ENCODE measurements at regions not wholly inside any gene's neighbourhood (a gene's known extent, or its start where the extent isn't known, plus 50 kb on each side); places are given as distances from the start of the nearest gene placed in this dataset.

DNA sequence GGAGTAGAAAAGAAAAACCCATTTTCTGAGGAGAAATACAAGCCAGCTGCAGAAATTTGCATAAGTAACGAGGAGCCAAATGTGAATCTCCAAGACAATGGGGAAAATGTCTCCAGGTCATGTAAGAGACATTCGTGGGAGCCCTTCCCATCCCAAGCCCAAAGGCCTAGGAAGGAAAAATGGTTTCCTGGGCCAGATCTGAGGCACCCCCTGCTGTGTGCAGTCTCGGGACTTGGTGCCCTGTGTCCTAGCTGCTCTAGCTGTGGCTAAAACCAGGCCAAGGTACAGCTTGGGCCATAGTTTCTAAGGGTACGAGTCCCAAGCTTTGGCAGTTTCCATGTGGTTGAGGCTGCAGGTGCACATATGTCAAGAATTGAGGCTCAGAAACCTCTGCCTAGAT, 444.9 kb downstream of the PCDH20 start:
- no peaks in the 10 kb centered on the region for H3K4me1 ChIP-seq (replicated peaks in 1 of 2)
- H3K27ac ChIP-seq, result no peak overlapping the region
- ATAC-seq (replicated peaks in 6 of 8), result no peak
- no peak overlapping the region for H3K4me3 ChIP-seq
- WGBS, 10 experiments, result 0 to 86% (median 40%) methylated on average over 1 to 4 of the region's 4 CpGs; no CpG with 5 or more reads in 1 of the 10 experiments
- in situ Hi-C loops (cut with MboI; ENCODE audit: low pct_unique_long_range_greater_than_20kb in 2 of 9, low sequenced_read_pairs in 9 of 9, unreplicated experiment in 9 of 9), result no loop called here

DNA sequence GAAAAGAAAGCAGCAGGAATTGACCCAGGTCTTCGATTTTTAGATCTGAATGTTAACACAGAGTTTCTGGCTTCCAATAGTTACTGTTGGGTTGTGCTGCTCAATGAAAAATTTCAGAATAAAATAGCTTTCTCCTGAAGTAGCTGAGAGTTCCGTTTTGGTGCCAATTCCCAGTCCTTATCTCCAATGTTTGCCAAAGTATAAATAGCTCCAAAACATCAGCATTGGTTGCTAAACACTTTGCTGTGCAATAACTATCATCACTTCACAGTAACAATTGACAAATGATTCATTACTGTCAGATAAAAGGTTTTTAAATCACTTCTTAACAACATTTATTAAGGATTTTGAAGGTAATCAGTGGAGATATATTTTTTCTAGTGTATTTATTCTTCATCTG, 446.0 kb downstream of the PCDH20 start:
- Histone ChIP-seq H3K4me1 (replicated peaks in 1 of 2) (no peaks in the 10 kb centered on the region), H3K4me3 (no peak overlapping the region), H3K27ac (no peak overlapping the region)
- 0 to 88% (median 63%) methylated on average over 1 to 2 of the region's 2 CpGs for WGBS, 10 experiments
- ATAC-seq (replicated peaks in 6 of 8), result no peak
- in situ Hi-C loops (cut with MboI; ENCODE audit: low pct_unique_long_range_greater_than_20kb in 2 of 9, low sequenced_read_pairs in 9 of 9, unreplicated experiment in 9 of 9), result no loop called here

DNA sequence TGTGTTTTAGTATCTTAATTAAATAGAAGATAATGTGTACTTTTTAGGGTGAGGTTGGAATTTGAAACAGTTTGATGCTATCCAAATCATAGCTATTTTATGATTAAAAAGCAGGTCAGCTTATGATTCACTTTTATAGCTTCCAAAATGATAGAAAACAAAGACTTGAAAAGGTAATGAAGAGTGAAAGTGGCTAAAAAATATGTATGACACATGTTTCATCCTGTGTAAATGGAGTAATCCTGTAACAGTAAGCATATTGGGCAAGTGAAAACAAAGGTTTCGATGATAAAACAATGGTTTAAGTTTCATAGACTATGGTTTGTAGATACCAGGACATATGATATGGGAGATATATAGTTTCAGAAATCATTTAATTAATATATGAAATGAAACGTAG, 456.2 kb downstream of the PCDH20 start:
- no peak for ATAC-seq (replicated peaks in 6 of 8)
- WGBS, 10 experiments, result 0 to 90% (median 72%) methylated on average over 2 of the region's 2 CpGs; no CpG with 5 or more reads in 1 of the 10 experiments
- Histone ChIP-seq H3K4me1 (replicated peaks in 1 of 2) (no peaks in the 10 kb centered on the region), H3K27ac (no peak overlapping the region), H3K4me3 (no peak overlapping the region)
- in situ Hi-C loops (cut with MboI; ENCODE audit: low pct_unique_long_range_greater_than_20kb in 2 of 9, low sequenced_read_pairs in 9 of 9, unreplicated experiment in 9 of 9), result no loop called here

DNA sequence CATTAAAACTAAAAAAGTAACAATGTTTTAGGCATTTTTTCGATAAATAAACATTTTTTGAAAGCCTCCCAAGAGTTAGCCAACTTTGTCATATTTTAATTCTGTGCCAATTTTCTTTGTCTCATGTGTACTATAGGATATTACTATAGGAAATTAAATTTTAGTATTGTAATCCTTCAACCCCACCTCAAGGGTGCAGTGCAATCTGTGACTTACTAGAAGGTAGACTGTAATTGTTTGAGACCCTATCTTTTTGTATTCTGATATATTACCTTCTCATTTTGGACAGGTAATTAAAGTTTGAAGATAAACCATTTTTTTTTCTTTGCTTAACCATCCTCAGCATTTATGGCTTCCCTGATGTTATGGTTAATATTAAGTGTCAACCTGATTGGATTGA, 457.8 kb downstream of the PCDH20 start:
- no peaks in the 10 kb centered on the region for H3K4me1 ChIP-seq (replicated peaks in 1 of 2)
- in situ Hi-C loops (cut with MboI; ENCODE audit: low pct_unique_long_range_greater_than_20kb in 2 of 9, low sequenced_read_pairs in 9 of 9, unreplicated experiment in 9 of 9), result no loop called here
- no peak overlapping the region for H3K4me3 ChIP-seq
- 0 to 67% (median 50%) methylated on average over 1 of the region's 1 CpG; no CpG with 5 or more reads in 1 of the 10 experiments for WGBS, 10 experiments
- no peak overlapping the region for H3K27ac ChIP-seq
- no peak for ATAC-seq (replicated peaks in 6 of 8)

DNA sequence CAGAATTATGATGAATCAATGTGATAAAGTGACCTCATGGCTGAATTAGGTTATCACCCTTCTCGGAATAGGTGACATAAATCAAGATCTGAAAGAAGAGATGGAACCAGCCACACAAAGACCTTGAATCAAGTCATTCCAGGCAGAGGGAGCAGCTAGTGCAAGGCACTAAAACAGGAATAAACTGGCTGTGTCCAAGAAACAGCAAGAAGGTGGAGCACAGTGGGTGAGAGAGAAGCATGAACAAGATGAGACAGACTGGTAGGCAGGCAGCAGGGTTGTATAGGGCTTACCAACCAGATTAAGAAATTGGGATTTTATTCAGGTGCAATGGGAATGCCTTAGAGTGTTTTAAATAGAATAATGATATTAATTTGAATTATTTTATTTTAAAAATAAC, 470.3 kb downstream of the PCDH20 start:
- in situ Hi-C loops (cut with MboI; ENCODE audit: low pct_unique_long_range_greater_than_20kb in 2 of 9, low sequenced_read_pairs in 9 of 9, unreplicated experiment in 9 of 9), result no loop called here
- Histone ChIP-seq H3K4me1 (replicated peaks in 1 of 2) (peaks cover 0 to 13% of the 10 kb centered on the region in 2 donors), H3K4me3 (no peak overlapping the region), H3K27ac (no peak overlapping the region)
- 0 to 56% (median 14%) methylated on average over 1 of the region's 1 CpG; no CpG with 5 or more reads in 4 of the 10 experiments for WGBS, 10 experiments
- ATAC-seq (replicated peaks in 6 of 8), result peak in 5 of 8 experiments; percentile 79 to 97 (median 85)

DNA sequence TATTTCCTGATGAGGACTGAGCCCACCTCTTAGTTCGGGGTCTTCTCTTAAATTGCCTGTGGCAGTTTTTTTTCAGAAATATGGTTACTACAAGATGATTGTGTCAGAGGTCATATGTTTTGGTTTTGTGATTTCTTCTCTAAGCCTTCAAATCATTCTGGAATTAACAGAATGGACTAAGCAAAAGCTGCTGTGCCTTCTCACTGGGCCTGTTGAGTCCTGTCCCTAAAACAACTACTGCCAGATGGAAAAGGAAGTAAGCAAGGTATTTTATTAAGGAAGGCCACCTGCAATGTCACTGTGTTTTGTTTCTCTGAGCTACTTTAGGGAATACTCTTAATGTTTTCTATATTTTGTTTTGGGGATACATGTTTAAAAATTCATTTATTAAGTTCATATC, 470.8 kb downstream of the PCDH20 start:
- no peak for ATAC-seq (replicated peaks in 6 of 8)
- 0 to 100% (median 86%) methylated on average over 1 of the region's 1 CpG; no CpG with 5 or more reads in 1 of the 10 experiments for WGBS, 10 experiments
- Histone ChIP-seq H3K4me3 (no peak overlapping the region), H3K4me1 (replicated peaks in 1 of 2) (peaks cover 0 to 13% of the 10 kb centered on the region in 2 donors), H3K27ac (no peak overlapping the region)
- in situ Hi-C loops (cut with MboI; ENCODE audit: low pct_unique_long_range_greater_than_20kb in 2 of 9, low sequenced_read_pairs in 9 of 9, unreplicated experiment in 9 of 9), result no loop called here

DNA sequence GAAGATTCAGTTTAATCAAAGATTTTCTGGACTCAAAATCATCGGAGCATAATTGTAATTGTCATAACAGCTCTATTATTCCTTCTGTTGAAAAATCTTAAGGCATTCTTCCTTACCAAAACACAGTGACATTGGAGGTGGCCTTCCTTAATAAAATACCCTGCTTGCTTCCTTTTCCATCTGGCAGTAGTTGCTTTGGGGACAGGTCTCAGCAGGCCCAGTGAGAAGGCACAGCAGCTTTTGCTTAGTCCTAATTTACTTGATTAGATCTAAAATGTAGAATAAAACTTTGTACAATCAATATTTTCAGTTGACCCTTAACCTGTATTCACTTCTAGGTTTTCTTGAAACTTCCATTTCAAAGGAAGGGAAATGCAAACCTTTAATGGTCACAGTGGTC, 471.6 kb downstream of the PCDH20 start:
- in situ Hi-C loops (cut with MboI; ENCODE audit: low pct_unique_long_range_greater_than_20kb in 2 of 9, low sequenced_read_pairs in 9 of 9, unreplicated experiment in 9 of 9), result no loop called here
- H3K4me3 ChIP-seq, result no peak overlapping the region
- no peak overlapping the region for H3K27ac ChIP-seq
- 0 to 100% (median 77%) methylated on average over 1 of the region's 1 CpG; no CpG with 5 or more reads in 3 of the 10 experiments for WGBS, 10 experiments
- no peak for ATAC-seq (replicated peaks in 6 of 8)
- peaks cover 0 to 13% of the 10 kb centered on the region in 2 donors for H3K4me1 ChIP-seq (replicated peaks in 1 of 2)

DNA sequence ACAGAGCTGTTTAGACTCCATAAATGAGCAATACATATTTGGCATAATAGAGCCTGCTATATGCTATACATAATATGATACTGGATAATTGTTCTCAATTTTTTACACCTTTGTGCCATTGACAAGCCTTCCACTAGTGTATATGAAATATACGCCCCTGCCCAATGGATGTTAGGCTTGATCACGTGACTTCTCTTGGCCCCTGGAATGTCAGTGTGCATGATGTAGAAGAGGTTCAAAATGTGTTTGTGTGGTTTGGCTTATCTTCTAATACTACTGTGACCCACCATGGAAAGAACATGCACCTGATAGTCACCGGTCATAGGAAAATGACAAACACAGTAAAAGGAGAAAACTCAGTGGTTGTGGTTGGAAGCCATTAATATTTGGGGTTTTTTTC, 479.4 kb downstream of the PCDH20 start:
- Histone ChIP-seq H3K4me1 (replicated peaks in 1 of 2) (no peaks in the 10 kb centered on the region), H3K4me3 (no peak overlapping the region), H3K27ac (no peak overlapping the region)
- in situ Hi-C loops (cut with MboI; ENCODE audit: low pct_unique_long_range_greater_than_20kb in 2 of 9, low sequenced_read_pairs in 9 of 9, unreplicated experiment in 9 of 9), result no loop called here
- no peak for ATAC-seq (replicated peaks in 6 of 8)
- WGBS, 10 experiments, result 0 to 100% (median 53%) methylated on average over 1 to 3 of the region's 3 CpGs; no CpG with 5 or more reads in 1 of the 10 experiments

DNA sequence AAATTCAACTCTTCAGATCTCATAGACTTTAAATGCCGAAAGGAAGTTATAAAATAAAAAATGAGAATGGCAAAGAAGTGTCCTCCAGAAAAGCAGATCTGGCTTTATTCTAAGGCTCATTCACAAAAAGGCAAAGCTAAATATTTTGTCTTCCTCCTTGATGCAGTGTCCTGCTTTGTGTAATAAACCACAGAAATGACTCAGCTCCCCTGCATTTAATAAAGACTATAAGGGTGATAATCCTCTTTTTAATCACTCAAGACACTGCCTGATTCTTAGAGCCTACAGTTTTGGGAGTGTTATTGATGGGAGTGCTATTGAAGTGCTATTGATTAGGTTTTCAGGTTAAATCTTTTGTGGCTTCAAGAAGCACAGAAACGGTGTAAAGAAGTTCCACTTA, 482.0 kb downstream of the PCDH20 start:
- Histone ChIP-seq H3K4me3 (no peak overlapping the region), H3K4me1 (replicated peaks in 1 of 2) (no peaks in the 10 kb centered on the region), H3K27ac (no peak overlapping the region)
- no peak for ATAC-seq (replicated peaks in 6 of 8)
- WGBS, 10 experiments, result 0 to 100% (median 71%) methylated on average over 1 to 2 of the region's 2 CpGs
- in situ Hi-C loops (cut with MboI; ENCODE audit: low pct_unique_long_range_greater_than_20kb in 2 of 9, low sequenced_read_pairs in 9 of 9, unreplicated experiment in 9 of 9), result no loop called here

DNA sequence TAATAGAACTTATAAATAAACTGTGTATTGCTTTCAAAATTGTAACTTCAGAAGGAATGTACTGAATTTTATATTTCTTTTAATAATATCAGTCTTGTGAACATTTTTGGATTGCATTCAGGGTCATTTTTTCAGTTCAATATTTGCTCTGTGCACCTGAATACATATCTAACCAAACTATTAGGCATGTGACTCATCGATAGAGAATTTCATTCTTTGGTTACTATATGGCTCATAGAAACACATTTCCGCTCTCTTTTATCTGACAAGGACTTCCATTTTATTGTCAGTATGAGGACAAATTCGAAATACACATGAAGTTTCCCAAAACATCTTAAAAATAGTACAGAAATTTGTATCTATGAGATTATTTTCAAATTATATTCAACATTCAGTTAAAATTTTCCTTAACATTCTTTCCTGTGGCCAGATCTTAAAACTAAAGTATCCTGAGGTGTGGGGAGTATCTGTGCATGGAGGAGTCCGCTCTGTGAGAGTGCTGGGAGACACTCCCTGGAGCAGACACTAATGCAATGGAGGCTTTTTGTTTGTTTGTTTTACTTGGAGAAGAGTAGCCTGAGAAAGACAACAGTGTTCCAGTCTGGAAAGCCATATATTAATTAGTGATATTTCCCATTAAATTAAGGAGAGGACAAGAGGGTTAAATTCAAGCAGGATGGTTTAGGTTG, 483.6 kb downstream of the PCDH20 start:
- Histone ChIP-seq H3K4me3 (no peak overlapping the region), H3K27ac (no peak overlapping the region), H3K4me1 (replicated peaks in 1 of 2) (no peaks in the 10 kb centered on the region)
- 0 to 96% (median 42%) methylated on average over 1 to 4 of the region's 4 CpGs; no CpG with 5 or more reads in 1 of the 10 experiments for WGBS, 10 experiments
- in situ Hi-C loops (cut with MboI; ENCODE audit: low pct_unique_long_range_greater_than_20kb in 2 of 9, low sequenced_read_pairs in 9 of 9, unreplicated experiment in 9 of 9), result no loop called here
- no peak for ATAC-seq (replicated peaks in 6 of 8)

DNA sequence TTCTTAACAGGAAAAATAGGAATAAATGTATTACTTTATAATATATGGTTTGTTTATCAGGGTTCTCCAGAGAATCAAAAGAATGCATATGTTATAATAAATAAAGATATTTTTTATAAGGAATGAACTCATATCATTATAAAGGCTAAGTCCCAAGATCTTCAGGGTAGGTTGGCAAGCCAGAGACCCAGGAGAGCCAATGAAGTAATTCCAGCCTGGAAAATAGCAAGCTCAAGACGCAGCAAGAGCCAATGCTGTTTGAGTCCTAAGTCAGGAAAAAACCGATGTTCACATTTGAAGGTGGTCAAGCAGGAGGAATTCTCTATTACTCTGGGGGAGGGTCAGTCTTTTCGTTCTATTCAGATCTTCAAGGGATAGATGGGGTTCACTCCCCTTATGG, 490.0 kb downstream of the PCDH20 start:
- Histone ChIP-seq H3K27ac (no peak overlapping the region), H3K4me1 (replicated peaks in 1 of 2) (no peaks in the 10 kb centered on the region), H3K4me3 (no peak overlapping the region)
- in situ Hi-C loops (cut with MboI; ENCODE audit: low pct_unique_long_range_greater_than_20kb in 2 of 9, low sequenced_read_pairs in 9 of 9, unreplicated experiment in 9 of 9), result no loop called here
- WGBS, 10 experiments, result 0 to 100% (median 91%) methylated on average over 1 to 3 of the region's 3 CpGs; no CpG with 5 or more reads in 2 of the 10 experiments
- no peak for ATAC-seq (replicated peaks in 6 of 8)

DNA sequence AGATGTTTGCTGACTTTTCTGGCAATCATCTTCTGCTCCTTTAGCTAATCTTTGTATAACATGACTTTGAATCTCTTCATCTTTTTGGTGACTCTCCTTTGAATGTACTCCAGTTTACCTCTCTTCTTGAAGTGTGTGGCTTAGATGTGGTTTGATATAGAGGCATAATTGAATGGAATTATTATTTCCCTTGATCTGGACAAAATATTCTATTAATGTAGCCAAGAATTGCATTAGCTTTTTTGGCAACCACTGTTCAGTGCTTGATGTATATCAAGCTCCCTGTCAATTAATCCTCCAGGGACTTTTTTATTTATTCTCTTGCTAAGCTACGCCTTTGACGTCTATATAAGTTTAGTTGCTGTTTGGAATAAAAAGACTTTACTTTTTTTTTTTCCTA, 490.8 kb downstream of the PCDH20 start:
- H3K4me1 ChIP-seq (replicated peaks in 1 of 2), result no peaks in the 10 kb centered on the region
- no peak overlapping the region for H3K27ac ChIP-seq
- H3K4me3 ChIP-seq, result no peak overlapping the region
- ATAC-seq (replicated peaks in 6 of 8), result no peak
- in situ Hi-C loops (cut with MboI; ENCODE audit: low pct_unique_long_range_greater_than_20kb in 2 of 9, low sequenced_read_pairs in 9 of 9, unreplicated experiment in 9 of 9), result no loop called here
- WGBS, 10 experiments, result 39 to 100% (median 79%) methylated on average over 2 of the region's 2 CpGs; no CpG with 5 or more reads in 1 of the 10 experiments

DNA sequence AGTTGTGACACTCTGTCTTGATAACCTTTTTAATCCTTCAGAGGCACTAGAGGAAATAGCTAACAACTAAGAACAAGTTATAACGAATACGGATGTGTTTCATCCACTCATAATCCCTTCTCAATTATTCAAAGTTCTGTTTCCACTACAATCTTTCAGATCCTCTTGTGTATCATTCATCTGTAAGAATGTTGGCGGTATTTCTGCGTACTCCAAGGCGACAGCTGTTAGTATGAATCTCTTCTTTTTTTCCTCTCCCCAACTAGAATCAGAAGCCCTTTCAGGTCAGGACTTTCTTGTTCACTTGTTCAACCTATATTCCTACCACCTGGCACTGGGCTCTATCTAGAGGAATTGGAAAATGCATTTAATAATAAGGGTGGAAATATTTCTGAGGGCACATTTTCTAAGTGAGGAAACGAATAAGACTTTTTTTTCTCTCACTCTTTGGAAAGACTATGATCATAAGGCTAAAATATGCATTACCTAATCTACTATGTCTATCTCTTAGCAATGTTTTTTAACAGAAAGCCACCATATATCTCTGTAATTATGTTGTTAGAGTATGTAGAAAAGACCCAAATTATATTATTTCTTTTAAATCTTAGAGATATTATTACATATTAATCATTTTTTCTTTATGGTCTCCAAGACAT, 492.9 kb downstream of the PCDH20 start:
- Histone ChIP-seq H3K4me3 (no peak overlapping the region), H3K4me1 (replicated peaks in 1 of 2) (no peaks in the 10 kb centered on the region), H3K27ac (no peak overlapping the region)
- 5 to 100% (median 83%) methylated on average over 2 to 6 of the region's 6 CpGs; no CpG with 5 or more reads in 1 of the 10 experiments for WGBS, 10 experiments
- in situ Hi-C loops (cut with MboI; ENCODE audit: low pct_unique_long_range_greater_than_20kb in 2 of 9, low sequenced_read_pairs in 9 of 9, unreplicated experiment in 9 of 9), result no loop called here
- ATAC-seq (replicated peaks in 6 of 8), result no peak

DNA sequence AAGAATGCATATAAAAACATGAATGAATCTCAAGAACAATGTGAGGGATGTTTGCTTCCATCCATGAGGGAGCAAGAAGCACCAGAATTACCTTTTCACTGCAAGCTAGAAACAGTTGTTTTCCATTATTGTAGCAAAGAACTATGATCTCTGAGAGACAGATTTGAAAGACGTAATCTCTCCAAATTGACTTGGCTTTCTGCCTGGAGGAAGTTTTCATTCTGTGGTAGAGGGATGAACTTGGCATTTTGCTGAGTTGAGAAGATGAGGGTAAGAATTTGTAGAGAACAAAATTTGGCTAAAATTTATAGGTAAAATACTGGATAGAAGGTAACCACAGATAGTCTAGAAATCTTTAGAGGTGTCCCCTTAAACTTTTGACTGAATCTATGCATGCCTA, 496.8 kb downstream of the TDRD3 start:
- WGBS, 10 experiments, result 0 to 100% (median 81%) methylated on average over 1 of the region's 1 CpG
- ATAC-seq (replicated peaks in 6 of 8), result no peak
- in situ Hi-C loops (cut with MboI; ENCODE audit: low pct_unique_long_range_greater_than_20kb in 2 of 9, low sequenced_read_pairs in 9 of 9, unreplicated experiment in 9 of 9), result no loop called here
- H3K27ac ChIP-seq, result no peak overlapping the region
- no peak overlapping the region for H3K4me3 ChIP-seq
- no peaks in the 10 kb centered on the region for H3K4me1 ChIP-seq (replicated peaks in 1 of 2)
